ENCODE measurements at regions not wholly inside any gene's neighbourhood (a gene's known extent, or its start where the extent isn't known, plus 50 kb on each side); places are given as distances from the start of the nearest gene placed in this dataset.

- Histone ChIP-seq H3K9me2 (ENCODE audit: insufficient read depth) (no peaks in the 10 kb centered on the region), H4K20me1 (ENCODE audit: insufficient read depth) (no peaks in the 10 kb centered on the region), H3K27ac (no peak overlapping the region), H3K4me2 (no peak overlapping the region), H3K4me3 (no peak overlapping the region), H3F3A (ENCODE audit: insufficient read depth, low read depth) (no peaks in the 10 kb centered on the region), H3K36me3 (ENCODE audit: low read depth) (no peaks in the 10 kb centered on the region), H3K79me2 (ENCODE audit: low read depth) (no peaks in the 10 kb centered on the region), H3K9me3 (ENCODE audit: insufficient read depth, low read depth) (no peaks in the 10 kb centered on the region), H2AFZ (no peak overlapping the region), H3K4me1 (replicated peaks; ENCODE audit: insufficient read depth) (no peaks in the 10 kb centered on the region), H3K27me3 (ENCODE audit: insufficient read depth, low read depth) (no peaks in the 10 kb centered on the region)
- no TSS peak for BruUV-seq (replicated peaks)
- ChIA-PET POLR2A (ENCODE audit: unreplicated experiment) (no interaction called here), CTCF (no interaction called here)
- TF ChIP-seq EZH2 (IDR thresholded peaks at IDR 0.05; ENCODE audit: low read depth) (no peak), CTCF (conservative IDR thresholded peaks at IDR 0.05) (no peak)
- intact Hi-C loops (cut with micrococcal nuclease; ENCODE audit: unreplicated experiment): no loop called here
- no peak for DNase-seq
Measured at GRCh38 chr14:87799400-87799799, 193.6 kb downstream of the GALC start.

GRCh38 chr14:87797001-87797400, 196.0 kb downstream of the GALC start:
- CTCF ChIA-PET: no interaction called here
- H3K27ac ChIP-seq: no peak overlapping the region
- no peaks in the 10 kb centered on the region for H3K79me2 ChIP-seq (ENCODE audit: low read depth)
- H3K4me2 ChIP-seq: no peak overlapping the region
- no peak overlapping the region for H2AFZ ChIP-seq
- POLR2A ChIA-PET (ENCODE audit: unreplicated experiment): no interaction called here
- H3K9me3 ChIP-seq (ENCODE audit: insufficient read depth, low read depth): no peaks in the 10 kb centered on the region
- H3K4me1 ChIP-seq (replicated peaks; ENCODE audit: insufficient read depth): no peaks in the 10 kb centered on the region
- H4K20me1 ChIP-seq (ENCODE audit: insufficient read depth): no peaks in the 10 kb centered on the region
- intact Hi-C loops (cut with micrococcal nuclease; ENCODE audit: unreplicated experiment): no loop called here
- no peaks in the 10 kb centered on the region for H3K27me3 ChIP-seq (ENCODE audit: insufficient read depth, low read depth)
- no TSS peak for BruUV-seq (replicated peaks)
- no peak overlapping the region for H3K4me3 ChIP-seq
- H3K36me3 ChIP-seq (ENCODE audit: low read depth): no peaks in the 10 kb centered on the region
- TF ChIP-seq EZH2 (IDR thresholded peaks at IDR 0.05; ENCODE audit: low read depth) (no peak), CTCF (conservative IDR thresholded peaks at IDR 0.05) (no peak)
- no peak for DNase-seq
- H3K9me2 ChIP-seq (ENCODE audit: insufficient read depth): no peaks in the 10 kb centered on the region
- H3F3A ChIP-seq (ENCODE audit: insufficient read depth, low read depth): no peaks in the 10 kb centered on the region

- Histone ChIP-seq H3K27me3 (ENCODE audit: insufficient read depth, low read depth) (no peaks in the 10 kb centered on the region), H3F3A (ENCODE audit: insufficient read depth, low read depth) (no peaks in the 10 kb centered on the region), H3K4me1 (replicated peaks; ENCODE audit: insufficient read depth) (no peaks in the 10 kb centered on the region), H3K36me3 (ENCODE audit: low read depth) (no peaks in the 10 kb centered on the region), H3K4me3 (no peak overlapping the region), H3K27ac (no peak overlapping the region), H2AFZ (no peak overlapping the region), H3K79me2 (ENCODE audit: low read depth) (no peaks in the 10 kb centered on the region), H3K9me3 (ENCODE audit: insufficient read depth, low read depth) (no peaks in the 10 kb centered on the region), H4K20me1 (ENCODE audit: insufficient read depth) (no peaks in the 10 kb centered on the region), H3K9me2 (ENCODE audit: insufficient read depth) (no peaks in the 10 kb centered on the region), H3K4me2 (no peak overlapping the region)
- TF ChIP-seq CTCF (conservative IDR thresholded peaks at IDR 0.05) (no peak), EZH2 (IDR thresholded peaks at IDR 0.05; ENCODE audit: low read depth) (no peak)
- BruUV-seq (replicated peaks): no TSS peak
- DNase-seq: no peak
- POLR2A ChIA-PET (ENCODE audit: unreplicated experiment): no interaction called here
- intact Hi-C loops (cut with micrococcal nuclease; ENCODE audit: unreplicated experiment): no loop called here
- CTCF ChIA-PET: no interaction called here
Measured at GRCh38 chr14:87794561-87794960, 198.4 kb downstream of the GALC start.

Measured in PC-9 (cell line).